Adrenal gland (tissue), 9 donors: ENCODE measurements at regions not wholly inside any gene's neighbourhood (a gene's known extent, or its start where the extent isn't known, plus 50 kb on each side); places are given as distances from the start of the nearest gene placed in this dataset.

Source experiments
- DNase-seq, 7 donors: peaks; one replicate each; pipeline ENCODE4 v3.0.0-alpha.2; 2019 to 2020
- H3K27ac ChIP-seq, 5 donors: fragments of 200-600 bp; sonication (generic) in 4 of 5; 1 replicate in 3 of 5; 2 replicates in 2 of 5; pipeline versions ENCODE4 v1.5.1 to v1.8.0; 2016 to 2020; ENCODE audit warnings: mild to moderate bottlenecking in 1 of 5
- H3K27me3 ChIP-seq: fragments of 200-600 bp; 2 replicates; pipeline ENCODE4 v1.8.0; 2021
- H3K36me3 ChIP-seq, 2 donors: fragments of 200-600 bp; replicated peaks in 1 of 2; 1 replicate in 1 of 2; 2 replicates in 1 of 2; pipeline versions ENCODE4 v1.5.1 to v1.8.0; 2018 to 2022
- H3K4me1 ChIP-seq, 2 donors: fragments of 200-600 bp; replicated peaks in 1 of 2; 1 replicate in 1 of 2; 2 replicates in 1 of 2; pipeline versions ENCODE4 v1.5.1 to v1.8.0; 2018 to 2021
- H3K4me3 ChIP-seq, 4 donors: fragments of 200-600 bp; sonication (generic) in 3 of 4; one replicate each; pipeline ENCODE4 v1.5.1; 2016 to 2018
- H3K9me3 ChIP-seq, 3 donors: fragments of 200-600 bp; sonication (generic) in 1 of 3; replicated peaks in 1 of 3; 1 replicate in 2 of 3; 2 replicates in 1 of 3; pipeline versions ENCODE4 v1.5.1 to v1.8.0; 2016 to 2021
- POLR2A ChIP-seq, 2 donors: fragments of 450-650 bp; IDR thresholded peaks; one replicate each; pipeline ENCODE4 v1.6.1; 2017; ENCODE audit warnings: antibody characterized with exemption in 2 of 2, mild to moderate bottlenecking in 2 of 2, moderate library complexity in 1 of 2
- WGBS, 4 donors: extraction: QIAGEN DNeasy Blood & Tissue Kit in 2 of 4; methylation state at CpG; one replicate each; pipeline versions ENCODE4 v1.1.5 to v1.1.7; 2013 to 2017; 5-methylcytosine and 5-hydroxymethylcytosine counted together
- intact Hi-C, 2 donors: fragments of 100-400 bp; cut with DNase I; formaldehyde crosslinking; loops; one replicate each; pipeline versions ENCODE4 v1.14.1 to v1.15.0; 2022 to 2023
- TF ChIP-seq, protein P1 (sequence below), 6 experiments: fragments of 450-650 bp in 4 of 6; fragments of 200-600 bp in 2 of 6; sonication (generic) in 1 of 6; IDR thresholded peaks; 1 replicate in 5 of 6; 2 replicates in 1 of 6; pipeline versions ENCODE4 v1.5.1 to v1.8.0; 2016 to 2021; ENCODE audit warnings: antibody characterized with exemption in 6 of 6, mild to moderate bottlenecking in 2 of 6, moderate library complexity in 1 of 6
- donor health status: healthy with polysubstance abuse.
- donor health status: Bipolar disorder and iron deficiency.
- donor health status: DM: yes; HTN: yes; CAD: no.
- donor health status: DM: no; HTN: no; CAD: no.
- donor health status: DM: no; HTN: no; CAD: no.

DNA sequence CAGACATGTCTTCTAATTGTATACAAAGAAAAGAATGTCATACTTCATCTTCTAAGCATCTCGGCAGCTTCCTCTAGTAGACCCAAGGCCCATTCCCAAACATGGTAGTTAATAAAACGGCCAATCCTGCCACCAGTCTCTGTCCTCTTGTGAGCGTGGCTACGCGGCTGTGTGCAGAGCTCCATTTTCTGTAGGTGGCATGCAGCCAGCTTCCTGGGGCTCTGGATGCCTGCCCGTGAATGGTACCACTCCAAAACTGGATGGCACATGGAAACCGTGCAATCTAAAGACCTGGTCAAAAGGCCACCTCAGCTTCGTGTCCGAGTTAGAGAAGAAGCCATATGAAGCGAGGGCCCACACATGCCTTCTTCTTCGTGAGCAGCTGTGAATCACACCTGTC is 110.7 kb downstream of the SIPA1L2 start:
- H3K27me3 ChIP-seq, result no peaks in the 10 kb centered on the region
- H3K9me3 ChIP-seq, result no peaks in the 10 kb centered on the region
- H3K4me1 ChIP-seq, result peaks cover 0 to 6% of the 10 kb centered on the region in 2 donors
- WGBS, 4 donors, result 92 to 95% (median 95%) methylated on average over 10 to 11 of the region's 11 CpGs
- no peaks in the 10 kb centered on the region for H3K36me3 ChIP-seq
- no peak for TF ChIP-seq POLR2A (IDR thresholded peaks at IDR 0.05)
- TF ChIP-seq, protein P1, sequence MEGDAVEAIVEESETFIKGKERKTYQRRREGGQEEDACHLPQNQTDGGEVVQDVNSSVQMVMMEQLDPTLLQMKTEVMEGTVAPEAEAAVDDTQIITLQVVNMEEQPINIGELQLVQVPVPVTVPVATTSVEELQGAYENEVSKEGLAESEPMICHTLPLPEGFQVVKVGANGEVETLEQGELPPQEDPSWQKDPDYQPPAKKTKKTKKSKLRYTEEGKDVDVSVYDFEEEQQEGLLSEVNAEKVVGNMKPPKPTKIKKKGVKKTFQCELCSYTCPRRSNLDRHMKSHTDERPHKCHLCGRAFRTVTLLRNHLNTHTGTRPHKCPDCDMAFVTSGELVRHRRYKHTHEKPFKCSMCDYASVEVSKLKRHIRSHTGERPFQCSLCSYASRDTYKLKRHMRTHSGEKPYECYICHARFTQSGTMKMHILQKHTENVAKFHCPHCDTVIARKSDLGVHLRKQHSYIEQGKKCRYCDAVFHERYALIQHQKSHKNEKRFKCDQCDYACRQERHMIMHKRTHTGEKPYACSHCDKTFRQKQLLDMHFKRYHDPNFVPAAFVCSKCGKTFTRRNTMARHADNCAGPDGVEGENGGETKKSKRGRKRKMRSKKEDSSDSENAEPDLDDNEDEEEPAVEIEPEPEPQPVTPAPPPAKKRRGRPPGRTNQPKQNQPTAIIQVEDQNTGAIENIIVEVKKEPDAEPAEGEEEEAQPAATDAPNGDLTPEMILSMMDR (IDR thresholded peaks at IDR 0.05), result no peak
- H3K27ac ChIP-seq, result no peak overlapping the region
- DNase-seq, result no peak
- H3K4me3 ChIP-seq, result no peak overlapping the region
- intact Hi-C loops, result no loop called here

DNA sequence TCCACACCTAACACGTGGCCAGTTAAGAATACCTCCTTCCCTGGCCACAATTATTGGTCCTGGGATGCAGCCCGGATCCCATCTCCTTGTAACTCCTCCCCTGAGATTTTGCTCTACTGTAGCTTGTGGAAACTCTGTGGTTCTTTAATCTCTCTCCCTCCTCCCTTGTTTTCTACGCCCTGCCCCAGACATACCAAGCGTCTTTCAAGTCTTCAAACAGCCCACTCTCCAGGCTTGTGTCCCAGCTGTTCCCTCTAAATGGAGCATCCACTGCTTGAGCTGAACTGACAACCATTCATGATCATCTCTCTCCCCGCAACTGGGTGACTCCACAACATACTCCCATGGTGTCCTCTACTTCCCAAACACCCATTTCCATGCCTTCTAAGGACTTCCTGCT is 111.6 kb downstream of the SIPA1L2 start:
- intact Hi-C loops, result no loop called here
- DNase-seq, result no peak
- no peak for TF ChIP-seq POLR2A (IDR thresholded peaks at IDR 0.05)
- TF ChIP-seq, protein P1 (IDR thresholded peaks at IDR 0.05), result no peak
- Histone ChIP-seq H3K9me3 (no peaks in the 10 kb centered on the region), H3K27ac (no peak overlapping the region), H3K4me1 (peaks cover 0 to 3% of the 10 kb centered on the region in 2 donors), H3K27me3 (no peaks in the 10 kb centered on the region), H3K4me3 (no peak overlapping the region), H3K36me3 (no peaks in the 10 kb centered on the region)
- 90 to 95% (median 94%) methylated on average over 5 of the region's 5 CpGs for WGBS, 4 donors

DNA sequence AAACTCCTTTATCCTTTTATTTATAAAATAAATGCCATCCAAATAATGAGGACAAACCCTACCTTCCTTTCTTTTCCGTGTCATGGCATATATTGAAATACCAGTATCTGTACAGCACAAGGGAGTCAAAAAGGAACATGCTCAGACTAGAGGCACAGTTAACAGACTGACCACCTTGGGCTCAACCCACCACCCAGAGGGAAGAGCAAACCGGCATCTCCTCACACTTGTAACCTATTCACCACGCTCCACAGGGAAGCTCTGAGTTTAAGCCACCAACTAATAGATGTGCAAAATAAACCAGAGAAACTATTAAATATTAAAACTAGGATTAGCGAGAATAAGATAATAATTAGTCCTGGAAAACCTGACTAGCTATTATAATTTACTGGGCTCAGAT is 112.7 kb downstream of the SIPA1L2 start:
- no peaks in the 10 kb centered on the region for H3K36me3 ChIP-seq
- H3K4me3 ChIP-seq, result no peak overlapping the region
- no peak overlapping the region for H3K27ac ChIP-seq
- intact Hi-C loops, result no loop called here
- WGBS, 4 donors, result 94 to 98% (median 96%) methylated on average over 4 of the region's 4 CpGs
- H3K27me3 ChIP-seq, result no peaks in the 10 kb centered on the region
- DNase-seq, result no peak
- no peaks in the 10 kb centered on the region for H3K9me3 ChIP-seq
- no peaks in the 10 kb centered on the region for H3K4me1 ChIP-seq
- TF ChIP-seq, protein P1 (IDR thresholded peaks at IDR 0.05), result no peak
- TF ChIP-seq POLR2A (IDR thresholded peaks at IDR 0.05), result no peak

DNA sequence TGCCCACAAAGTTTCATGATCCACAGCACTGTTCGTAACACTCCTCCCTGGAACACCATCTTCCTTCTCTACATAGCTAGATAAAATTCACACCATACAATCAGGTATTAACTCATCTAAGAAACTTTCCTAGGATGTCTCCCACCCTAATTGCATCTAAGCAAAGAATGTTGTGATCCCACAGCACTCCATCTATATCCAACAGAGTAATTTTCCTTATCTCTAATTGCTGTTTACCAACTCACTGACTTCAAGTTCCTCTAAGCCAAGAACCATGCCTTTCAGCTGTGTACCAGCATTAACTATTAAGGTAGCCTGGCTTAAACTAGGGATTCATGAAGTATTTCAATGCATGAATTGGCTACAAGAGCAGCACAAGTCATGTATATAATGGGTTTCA is 114.2 kb downstream of the SIPA1L2 start:
- Histone ChIP-seq H3K36me3 (no peaks in the 10 kb centered on the region), H3K4me3 (no peak overlapping the region), H3K27ac (no peak overlapping the region), H3K27me3 (no peaks in the 10 kb centered on the region), H3K4me1 (no peaks in the 10 kb centered on the region), H3K9me3 (no peaks in the 10 kb centered on the region)
- TF ChIP-seq, protein P1 (IDR thresholded peaks at IDR 0.05), result no peak
- no peak for TF ChIP-seq POLR2A (IDR thresholded peaks at IDR 0.05)
- 94 to 100% (median 97%) methylated on average over 1 of the region's 1 CpG for WGBS, 4 donors
- no peak for DNase-seq
- intact Hi-C loops, result no loop called here
